Gastrocnemius medialis (tissue), 4 donors: ENCODE measurements at regions not wholly inside any gene's neighbourhood (a gene's known extent, or its start where the extent isn't known, plus 50 kb on each side); places are given as distances from the start of the nearest gene placed in this dataset.

Experiments used
- CTCF ChIP-seq, 5 experiments: fragments of 450-650 bp in 3 of 5; fragments of 200-600 bp in 2 of 5; sonication (generic) in 2 of 5; IDR thresholded peaks in 4 of 5; conservative IDR thresholded peaks in 1 of 5; 1 replicate in 4 of 5; 2 replicates in 1 of 5; pipeline ENCODE4 v1.5.1; 2016 to 2019; ENCODE audit warnings: antibody characterized with exemption in 5 of 5, mild to moderate bottlenecking in 3 of 5, moderate library complexity in 3 of 5
- POLR2A ChIP-seq, 2 donors: fragments of 450-650 bp; IDR thresholded peaks; one replicate each; pipeline ENCODE4 v1.6.1; 2017; ENCODE audit warnings: antibody characterized with exemption in 2 of 2, mild to moderate bottlenecking in 2 of 2, moderate library complexity in 2 of 2

GRCh38 chr15:69852482-69852881 lies 245.2 kb downstream of the TLE3 start:
- no peak for TF ChIP-seq CTCF (IDR thresholded peaks at IDR 0.05 in 4 of 5, conservative IDR thresholded peaks at IDR 0.05 in 1 of 5)
- no peak for TF ChIP-seq POLR2A (IDR thresholded peaks at IDR 0.05)
